ENCODE measurements at regions not wholly inside any gene's neighbourhood (a gene's known extent, or its start where the extent isn't known, plus 50 kb on each side); places are given as distances from the start of the nearest gene placed in this dataset.

DNA sequence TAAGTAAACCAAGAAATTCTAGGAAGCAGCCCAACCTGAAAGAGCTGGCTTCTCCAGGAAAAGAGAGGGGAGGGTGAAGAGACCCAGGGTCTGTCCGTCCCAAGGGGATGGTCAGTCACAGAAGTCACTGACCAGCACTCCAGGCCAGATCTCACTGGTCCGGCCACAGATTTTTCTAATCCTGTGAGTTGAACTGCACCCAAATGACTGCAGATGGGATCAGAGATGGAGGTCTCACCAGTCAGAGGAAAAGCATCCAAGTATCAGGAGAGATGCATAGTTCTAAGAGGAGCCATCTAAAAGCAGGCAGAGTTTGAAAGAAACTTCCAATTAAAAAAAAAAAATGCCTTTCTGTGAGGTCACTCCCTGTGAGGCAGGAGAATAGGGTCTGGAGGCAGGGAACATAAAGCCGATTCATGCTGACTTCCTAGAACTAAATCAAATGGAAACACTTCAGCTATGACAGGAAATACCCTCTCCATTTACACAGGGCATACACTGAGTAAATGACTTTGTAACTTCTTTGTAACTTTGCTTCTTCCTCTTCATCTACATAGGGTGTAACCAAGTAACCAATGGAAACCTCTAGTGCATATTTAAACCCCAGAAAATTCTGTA is 144.5 kb downstream of the CCDC34 start:
- POLR2A ChIA-PET, result no interaction called here
- H3K4me3 Mint-ChIP-seq, result no peak overlapping the region
- H3K27me3 Mint-ChIP-seq, result peaks cover 12% of the 10 kb centered on the region
- H3K4me1 Mint-ChIP-seq (ENCODE audit: low read depth), result no peaks in the 10 kb centered on the region
- intact Hi-C loops (cut with micrococcal nuclease), result no loop called here
- no peak overlapping the region for H3K27ac Mint-ChIP-seq
- no peaks in the 10 kb centered on the region for H3K9me3 Mint-ChIP-seq
- no peaks in the 10 kb centered on the region for H3K36me3 Mint-ChIP-seq
- DNase-seq, result no peak
- CTCF ChIA-PET, result no interaction called here

DNA sequence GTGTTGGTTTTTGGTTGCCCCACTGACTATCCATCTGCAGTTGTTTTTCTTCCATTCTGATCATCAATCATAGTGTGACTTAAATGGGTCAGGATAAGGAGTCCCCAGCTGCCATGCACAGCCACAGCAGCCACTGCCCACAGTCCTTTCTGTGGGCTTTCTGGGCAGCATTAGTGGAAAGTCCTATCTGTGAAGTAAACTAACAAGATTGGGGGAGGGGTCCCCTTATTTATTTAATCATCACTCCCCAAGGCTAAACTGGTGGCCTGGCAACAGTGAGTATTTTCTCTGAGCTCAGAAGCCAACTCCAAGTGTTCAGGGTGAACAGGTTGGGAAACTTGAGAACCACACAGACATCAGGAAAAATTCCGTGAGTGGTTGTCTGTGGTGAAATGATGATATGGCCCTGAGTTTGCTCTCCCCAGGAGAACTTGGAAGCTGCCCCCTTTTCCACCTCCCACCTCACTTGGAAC is 145.0 kb downstream of the CCDC34 start:
- H3K27me3 Mint-ChIP-seq, result peaks cover 12% of the 10 kb centered on the region
- CTCF ChIA-PET, result no interaction called here
- no peaks in the 10 kb centered on the region for H3K4me1 Mint-ChIP-seq (ENCODE audit: low read depth)
- no peak overlapping the region for H3K4me3 Mint-ChIP-seq
- H3K9me3 Mint-ChIP-seq, result no peaks in the 10 kb centered on the region
- H3K27ac Mint-ChIP-seq, result no peak overlapping the region
- DNase-seq, result no peak
- H3K36me3 Mint-ChIP-seq, result no peaks in the 10 kb centered on the region
- POLR2A ChIA-PET, result no interaction called here
- intact Hi-C loops (cut with micrococcal nuclease), result no loop called here

DNA sequence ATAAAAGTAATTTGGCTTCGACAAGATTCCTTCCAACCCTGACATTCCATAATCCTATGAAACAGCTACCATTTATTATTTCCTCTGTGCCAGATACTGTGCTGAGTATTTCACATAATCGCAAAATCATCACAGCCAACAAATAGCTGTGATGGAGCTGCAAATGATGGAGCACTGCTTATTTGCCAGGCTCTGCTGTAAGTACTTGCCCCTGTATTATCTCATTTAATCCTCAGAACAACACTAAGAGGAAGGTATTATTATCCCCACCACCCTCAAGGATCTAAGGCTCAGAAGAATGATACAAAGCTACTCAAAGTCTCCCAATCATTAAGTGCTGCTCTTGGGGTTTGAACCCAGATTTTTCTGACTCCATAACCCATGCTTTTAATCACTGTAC is 145.5 kb downstream of the CCDC34 start:
- Mint-ChIP-seq H3K36me3 (no peaks in the 10 kb centered on the region), H3K4me3 (no peak overlapping the region), H3K27me3 (peaks cover 12% of the 10 kb centered on the region), H3K9me3 (no peaks in the 10 kb centered on the region), H3K27ac (no peak overlapping the region), H3K4me1 (ENCODE audit: low read depth) (no peaks in the 10 kb centered on the region)
- ChIA-PET CTCF (no interaction called here), POLR2A (no interaction called here)
- DNase-seq, result no peak
- intact Hi-C loops (cut with micrococcal nuclease), result no loop called here

DNA sequence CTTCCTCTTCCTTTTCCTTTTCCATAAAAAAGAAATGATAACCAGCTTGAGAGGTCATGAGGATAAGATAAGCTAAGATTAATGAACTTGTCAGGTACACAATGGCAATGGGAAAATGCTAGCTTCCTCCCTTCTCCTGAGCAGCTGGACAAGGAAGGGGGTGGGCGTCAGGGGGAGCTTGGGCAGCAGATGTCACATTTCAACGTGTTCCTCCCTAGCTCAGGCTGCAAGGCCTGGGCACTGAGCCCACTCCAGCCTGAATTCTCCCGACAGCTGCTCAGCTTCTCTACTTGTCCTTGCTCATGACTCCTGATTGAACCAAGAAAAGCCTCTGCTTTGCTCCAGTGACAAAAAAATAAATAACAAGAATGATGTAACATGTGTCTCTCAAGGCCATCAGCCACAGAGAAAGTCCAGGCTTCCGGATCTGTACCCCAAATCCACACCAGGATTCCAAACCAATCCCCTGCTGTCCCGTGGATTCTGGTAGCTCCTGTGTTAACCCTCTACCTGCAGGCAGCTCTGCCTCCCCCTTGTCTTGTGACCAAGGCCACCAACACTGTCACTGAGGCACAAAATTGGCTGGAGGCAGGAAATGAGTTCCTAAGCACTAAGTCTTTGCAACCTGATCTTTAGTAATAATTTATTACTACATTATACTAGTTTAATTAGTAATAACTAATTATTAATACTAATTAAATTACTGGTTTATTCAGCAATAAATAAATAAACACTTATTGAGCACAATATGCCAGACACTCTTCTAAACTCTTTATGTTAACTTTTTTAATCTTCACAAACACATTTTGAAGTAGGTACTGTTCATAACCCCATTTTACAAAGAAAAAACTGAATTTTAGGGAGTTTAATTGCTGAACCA is 146.5 kb downstream of the CCDC34 start:
- no peak overlapping the region for H3K4me3 Mint-ChIP-seq
- POLR2A ChIA-PET, result no interaction called here
- intact Hi-C loops (cut with micrococcal nuclease), result no loop called here

DNA sequence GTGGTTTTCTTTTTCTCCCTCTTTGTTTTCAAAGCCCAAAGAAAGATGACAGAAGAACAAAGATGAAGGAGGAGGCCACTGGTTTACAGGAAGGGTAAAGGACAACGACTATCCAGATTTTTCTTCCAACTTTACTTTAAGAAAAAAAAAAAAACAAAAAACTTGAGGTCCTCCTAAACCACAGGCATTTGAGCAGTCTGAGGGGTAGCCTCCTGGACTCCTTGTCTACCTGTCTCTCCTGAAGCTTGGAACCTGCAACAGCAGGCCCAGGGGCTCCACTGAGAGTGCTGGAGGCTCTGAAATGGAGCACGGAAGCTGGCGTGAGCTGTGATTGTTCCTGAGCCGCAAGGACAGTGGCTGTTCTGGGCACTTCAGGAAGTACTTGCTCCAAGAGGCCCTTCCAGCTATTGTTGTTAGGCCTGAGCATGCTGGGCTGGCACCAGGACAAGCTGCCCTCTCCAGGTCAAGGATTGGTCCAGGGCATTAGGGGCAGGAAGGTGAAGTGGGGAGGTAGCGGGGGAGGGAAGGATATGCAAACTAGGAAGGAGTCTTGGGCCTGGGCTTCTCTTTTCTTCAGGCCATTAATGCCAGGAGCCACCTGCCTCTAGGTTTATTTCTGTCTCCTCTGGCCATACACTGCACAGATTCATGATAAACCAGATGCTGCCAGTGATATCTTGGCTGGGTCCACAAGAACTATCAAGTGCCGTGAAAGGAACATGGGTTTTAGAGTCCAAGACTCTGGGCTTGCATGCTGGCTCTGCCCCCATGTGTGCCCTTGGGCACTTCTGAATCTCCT is 147.3 kb downstream of the CCDC34 start:
- no peak overlapping the region for H3K4me3 Mint-ChIP-seq
- CTCF ChIA-PET, result interaction anchor here (1.0 kb wide), 1 partner anchor 270 kb away, joined by 3 read pairs; no protein-coding TSS in a partner anchor

More for the DNA sequence above, 146.5 kb downstream of the CCDC34 start:
- Mint-ChIP-seq H3K36me3 (no peaks in the 10 kb centered on the region), H3K27ac (no peak overlapping the region), H3K9me3 (no peaks in the 10 kb centered on the region), H3K27me3 (peaks cover 12% of the 10 kb centered on the region), H3K4me1 (ENCODE audit: low read depth) (no peaks in the 10 kb centered on the region)
- CTCF ChIA-PET, result interaction anchor here (1.0 kb wide), 1 partner anchor 269 kb away, joined by 3 read pairs; no protein-coding TSS in a partner anchor
- DNase-seq, result no peak

DNA sequence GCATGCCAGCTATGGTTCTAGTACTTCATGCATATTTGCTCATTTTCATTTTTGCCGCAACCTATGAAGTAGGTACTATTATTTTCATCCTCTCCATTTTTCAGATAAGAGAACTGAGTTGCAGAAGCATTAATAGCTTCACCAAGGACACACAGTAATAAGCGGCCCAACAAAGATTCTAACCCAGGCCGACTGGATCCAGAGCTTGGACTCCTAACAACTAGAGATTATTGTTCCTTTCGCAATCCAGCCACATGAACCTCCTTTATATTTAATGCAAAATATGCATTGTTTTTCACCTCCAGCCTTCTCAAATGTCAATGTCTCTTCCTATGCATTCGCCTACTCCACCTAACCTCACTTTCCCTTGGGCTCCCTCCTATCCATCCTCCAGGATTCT is 148.3 kb downstream of the CCDC34 start:
- CTCF ChIA-PET, result interaction anchor here (1.8 kb wide), 1 partner anchor 271 kb away, joined by 6 read pairs; no protein-coding TSS in a partner anchor

More for the DNA sequence above, 147.3 kb downstream of the CCDC34 start:
- no peaks in the 10 kb centered on the region for H3K36me3 Mint-ChIP-seq
- no peaks in the 10 kb centered on the region for H3K9me3 Mint-ChIP-seq
- H3K4me1 Mint-ChIP-seq (ENCODE audit: low read depth), result no peaks in the 10 kb centered on the region
- intact Hi-C loops (cut with micrococcal nuclease), result no loop called here
- peaks cover 12% of the 10 kb centered on the region for H3K27me3 Mint-ChIP-seq
- POLR2A ChIA-PET, result no interaction called here
- no peak for DNase-seq
- no peak overlapping the region for H3K27ac Mint-ChIP-seq

DNA sequence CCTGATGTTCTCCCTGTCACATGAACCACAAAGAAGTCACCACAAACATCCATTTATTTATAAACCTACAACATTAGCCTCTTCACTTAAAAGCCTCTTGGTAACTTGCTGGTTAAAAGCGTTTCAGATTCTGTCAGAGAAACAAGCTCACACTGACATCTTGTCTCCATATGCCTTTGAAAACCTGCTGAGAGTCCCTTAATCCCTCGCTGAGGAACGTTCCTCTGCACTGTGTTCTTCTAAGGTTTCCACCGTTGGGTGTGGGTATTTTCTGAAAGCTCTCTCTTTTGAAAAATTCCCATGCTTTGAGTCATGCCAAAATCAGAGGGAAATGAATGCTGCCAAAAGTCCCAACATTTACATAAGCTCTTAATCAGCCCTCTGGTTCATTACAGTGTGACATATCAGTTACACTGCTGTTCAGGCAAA is 149.8 kb downstream of the CCDC34 start:
- intact Hi-C loops (cut with micrococcal nuclease), result no loop called here
- DNase-seq, result no peak
- no peaks in the 10 kb centered on the region for H3K36me3 Mint-ChIP-seq
- H3K4me3 Mint-ChIP-seq, result no peak overlapping the region
- H3K4me1 Mint-ChIP-seq (ENCODE audit: low read depth), result no peaks in the 10 kb centered on the region
- H3K27me3 Mint-ChIP-seq, result peaks cover 4% of the 10 kb centered on the region
- H3K27ac Mint-ChIP-seq, result no peak overlapping the region
- CTCF ChIA-PET, result interaction anchor here (0.5 to 1.8 kb wide), 4 partner anchors 13 to 273 kb away, joined by 3 to 6 read pairs (median 3); no protein-coding TSS in a partner anchor
- H3K9me3 Mint-ChIP-seq, result no peaks in the 10 kb centered on the region
- POLR2A ChIA-PET, result no interaction called here

More for the DNA sequence above, 148.3 kb downstream of the CCDC34 start:
- H3K4me3 Mint-ChIP-seq, result no peak overlapping the region
- H3K4me1 Mint-ChIP-seq (ENCODE audit: low read depth), result no peaks in the 10 kb centered on the region
- H3K27ac Mint-ChIP-seq, result no peak overlapping the region
- intact Hi-C loops (cut with micrococcal nuclease), result no loop called here
- H3K36me3 Mint-ChIP-seq, result no peaks in the 10 kb centered on the region
- POLR2A ChIA-PET, result no interaction called here
- H3K9me3 Mint-ChIP-seq, result no peaks in the 10 kb centered on the region
- H3K27me3 Mint-ChIP-seq, result peaks cover 12% of the 10 kb centered on the region
- no peak for DNase-seq

DNA sequence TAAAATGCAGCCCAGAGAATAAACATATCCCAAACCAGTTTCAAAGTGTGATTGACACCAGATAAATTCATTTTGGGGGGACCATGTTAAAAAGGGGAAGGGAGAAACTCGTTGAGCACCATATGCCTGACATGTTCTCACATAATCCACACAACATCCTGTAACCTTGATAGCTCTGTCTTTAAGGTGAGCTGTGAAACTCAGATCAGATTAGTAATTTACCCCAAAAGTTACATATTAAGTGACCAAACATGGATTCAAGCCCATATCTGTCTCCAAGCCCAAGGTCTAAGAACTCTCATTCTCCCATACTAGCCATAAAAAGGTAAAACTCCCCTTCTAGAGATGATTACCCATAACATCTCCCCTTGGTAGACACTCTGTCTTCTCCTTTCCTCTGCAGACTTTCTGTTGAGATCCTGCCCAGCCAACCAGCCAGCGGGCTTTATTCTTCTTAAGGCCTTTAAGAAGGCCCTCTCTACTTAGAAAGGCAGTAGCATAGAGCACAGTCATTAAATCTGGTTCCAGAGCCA is 150.7 kb downstream of the CCDC34 start:
- H3K9me3 Mint-ChIP-seq, result no peaks in the 10 kb centered on the region
- H3K27me3 Mint-ChIP-seq, result peaks cover 2% of the 10 kb centered on the region
- POLR2A ChIA-PET, result no interaction called here
- H3K36me3 Mint-ChIP-seq, result no peaks in the 10 kb centered on the region
- CTCF ChIA-PET, result interaction anchor here (1.2 to 1.4 kb wide), 3 partner anchors 10 to 21 kb away, joined by 3 to 4 read pairs (median 3); no protein-coding TSS in a partner anchor
- H3K27ac Mint-ChIP-seq, result no peak overlapping the region
- intact Hi-C loops (cut with micrococcal nuclease), result no loop called here
- no peak overlapping the region for H3K4me3 Mint-ChIP-seq
- DNase-seq, result no peak
- no peaks in the 10 kb centered on the region for H3K4me1 Mint-ChIP-seq (ENCODE audit: low read depth)

DNA sequence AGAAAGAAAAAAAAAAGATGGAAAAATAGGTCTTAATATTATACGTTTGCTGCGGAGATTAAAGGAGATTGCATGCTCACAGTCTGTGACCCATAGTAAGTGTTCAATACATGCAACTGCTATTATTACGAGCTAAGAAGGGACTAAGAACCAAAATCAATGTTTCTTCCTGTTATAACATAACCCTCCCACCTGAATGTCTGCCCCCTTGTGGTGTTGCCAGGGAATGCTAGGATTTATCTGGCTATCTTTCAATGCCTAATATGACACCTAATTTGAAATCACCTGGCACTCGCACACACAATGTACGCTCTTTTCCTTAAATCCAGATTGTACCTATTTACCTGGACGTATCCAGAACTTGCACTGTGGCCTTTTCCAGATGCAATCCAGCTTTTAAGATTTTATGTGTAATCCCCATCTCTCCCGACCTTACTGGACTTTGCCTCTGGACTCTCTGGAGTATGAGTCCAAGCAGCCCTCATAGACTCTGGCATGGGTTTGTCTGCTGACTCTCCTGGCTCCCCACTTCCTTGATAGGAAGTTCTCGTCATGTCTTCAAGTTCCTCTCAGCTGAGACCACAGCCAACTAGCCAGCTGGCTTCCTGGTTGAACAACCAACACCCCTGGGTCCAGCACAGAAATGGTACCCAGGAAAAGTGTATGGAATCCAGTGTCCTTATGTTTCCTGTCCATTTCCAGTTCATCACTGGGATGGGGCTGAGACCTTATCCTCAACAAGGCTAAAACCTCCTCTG is 151.5 kb downstream of the CCDC34 start:
- Mint-ChIP-seq H3K36me3 (no peaks in the 10 kb centered on the region), H3K27me3 (peaks cover 2% of the 10 kb centered on the region), H3K9me3 (no peaks in the 10 kb centered on the region), H3K4me1 (ENCODE audit: low read depth) (no peaks in the 10 kb centered on the region), H3K4me3 (no peak overlapping the region), H3K27ac (no peak overlapping the region)
- DNase-seq, result peak; percentile 11
- ChIA-PET CTCF (interaction anchor here (0.5 to 1.4 kb wide), 4 partner anchors 9 to 276 kb away, joined by 3 to 4 read pairs (median 4); no protein-coding TSS in a partner anchor), POLR2A (no interaction called here)
- intact Hi-C loops (cut with micrococcal nuclease), result no loop called here

DNA sequence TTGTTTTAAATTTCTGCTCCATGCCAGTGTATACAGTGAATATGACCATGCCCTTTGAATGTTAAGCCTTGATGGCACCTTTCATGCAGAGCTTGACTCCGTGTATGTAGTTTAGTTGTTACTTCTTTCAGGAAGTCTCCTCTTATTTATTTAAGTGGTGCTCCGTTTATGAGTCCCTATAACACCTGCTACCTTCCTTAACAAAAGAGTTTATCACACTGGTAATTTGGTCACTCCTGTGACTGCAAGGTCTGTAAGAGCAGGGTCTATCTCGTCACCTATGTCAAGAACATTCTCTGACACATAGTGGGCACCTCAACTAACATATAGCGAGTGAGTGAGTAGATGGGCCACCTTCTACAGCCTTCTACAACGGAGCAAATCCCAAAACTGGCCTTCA is 152.5 kb downstream of the CCDC34 start:
- no peak overlapping the region for H3K4me3 Mint-ChIP-seq
- ChIA-PET CTCF (interaction anchor here (0.8 kb wide), 1 partner anchor 277 kb away, joined by 4 read pairs; no protein-coding TSS in a partner anchor), POLR2A (no interaction called here)
- H3K27me3 Mint-ChIP-seq, result peaks cover 2% of the 10 kb centered on the region
- H3K9me3 Mint-ChIP-seq, result no peaks in the 10 kb centered on the region
- no peak overlapping the region for H3K27ac Mint-ChIP-seq
- intact Hi-C loops (cut with micrococcal nuclease), result no loop called here
- DNase-seq, result no peak
- no peaks in the 10 kb centered on the region for H3K4me1 Mint-ChIP-seq (ENCODE audit: low read depth)
- no peaks in the 10 kb centered on the region for H3K36me3 Mint-ChIP-seq

DNA sequence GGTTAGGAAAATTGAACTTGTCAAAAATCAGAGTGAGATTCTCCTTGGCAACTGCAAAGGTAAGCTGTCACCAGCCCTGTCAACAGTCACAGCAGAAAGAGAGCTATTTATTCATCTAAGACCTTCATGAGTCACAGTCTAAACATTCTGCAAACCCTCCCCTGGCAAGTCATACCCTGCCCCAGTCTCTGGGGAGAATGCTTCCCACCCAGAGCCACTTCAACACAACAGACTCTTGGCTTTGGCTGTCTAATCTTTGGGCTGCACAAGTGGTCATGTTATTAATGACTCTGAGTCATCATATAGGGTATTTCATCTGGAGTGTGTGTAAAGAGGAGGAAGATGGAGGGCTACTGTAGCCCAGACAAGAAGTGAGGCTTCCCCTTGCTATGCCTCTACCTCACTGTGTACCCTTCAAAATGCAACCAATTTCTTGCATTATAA is 153.4 kb downstream of the CCDC34 start:
- H3K36me3 Mint-ChIP-seq, result no peaks in the 10 kb centered on the region
- ChIA-PET POLR2A (no interaction called here), CTCF (no interaction called here)
- H3K4me1 Mint-ChIP-seq (ENCODE audit: low read depth), result no peaks in the 10 kb centered on the region
- no peak overlapping the region for H3K27ac Mint-ChIP-seq
- H3K4me3 Mint-ChIP-seq, result no peak overlapping the region
- DNase-seq, result no peak
- H3K27me3 Mint-ChIP-seq, result no peaks in the 10 kb centered on the region
- no peaks in the 10 kb centered on the region for H3K9me3 Mint-ChIP-seq
- intact Hi-C loops (cut with micrococcal nuclease), result no loop called here

All from activated CD4-positive, alpha-beta memory T cell treated with anti-CD3 and anti-CD28 coated beads for 36 hours (primary cell).